Panc1 (cell line): ENCODE measurements at regions not wholly inside any gene's neighbourhood (a gene's known extent, or its start where the extent isn't known, plus 50 kb on each side); places are given as distances from the start of the nearest gene placed in this dataset.

ENCODE experiments used
- ATAC-seq: fragments of 200-7000 bp; cut with Tn5 transposase; 2 replicates; pipeline ENCODE4 v1.9.1; 2020; ENCODE audit warnings: mild to moderate bottlenecking, moderate library complexity
- BruUV-seq: library from RNA; stranded (reverse); fragments of 400-500 nt; replicated peaks from 2 replicates; lab custom pipeline; 2021; lab: Mats Ljungman, UMichigan
- CTCF ChIA-PET: fragments of 300-600 bp; sonication (Branson Sonifier 250); formaldehyde crosslinking; loops from one replicate; lab custom pipeline; 2022; ENCODE audit warnings: antibody characterized with exemption; lab: Charles Lee
- POLR2A ChIA-PET: fragments of 300-600 bp; sonication (Branson Sonifier 250); formaldehyde crosslinking; loops from one replicate; lab custom pipeline; 2022; ENCODE audit warnings: antibody characterized with exemption; lab: Charles Lee
- DNase-seq: peaks from one replicate; pipeline ENCODE4 v3.0.0-alpha.2; 2010; ENCODE audit warnings: low read depth, low spot score
- H3K27ac ChIP-seq: 2 replicates; pipeline ENCODE4 v1.5.1; 2011; ENCODE audit warnings: mild to moderate bottlenecking, low read length, inconsistent platforms
- H3K27me3 ChIP-seq: fragments of 200-500 bp; sonication (Bioruptor generic); 2 replicates; pipeline ENCODE4 v1.6.0; 2014; ENCODE audit warnings: low read length, inconsistent platforms; ENCODE audit not compliant: control insufficient read depth, insufficient read depth
- H3K36me3 ChIP-seq: fragments of 200-500 bp; sonication (Bioruptor generic); 2 replicates; pipeline ENCODE4 v1.5.1; 2014; ENCODE audit warnings: inconsistent platforms, mild to moderate bottlenecking, low read length, moderate library complexity; ENCODE audit not compliant: control insufficient read depth, insufficient read depth
- H3K4me1 ChIP-seq: 2 replicates; pipeline ENCODE4 v1.5.1; 2011; ENCODE audit warnings: inconsistent platforms, mild to moderate bottlenecking, low read length, moderate library complexity; ENCODE audit not compliant: control insufficient read depth, insufficient read depth
- H3K4me3 ChIP-seq, 2 experiments: 2 replicates each; pipeline ENCODE4 v1.5.1; 2011 to 2012; ENCODE audit warnings: low read depth in 2 of 2, low read length in 2 of 2, mild to moderate bottlenecking in 2 of 2, inconsistent platforms in 1 of 2, moderate library complexity in 1 of 2
- H3K9me3 ChIP-seq: fragments of 200-500 bp; sonication (Bioruptor generic); 2 replicates; pipeline ENCODE4 v1.5.1; 2014; ENCODE audit warnings: low read depth, mild to moderate bottlenecking, inconsistent platforms, low read length, moderate library complexity; ENCODE audit not compliant: control insufficient read depth, insufficient read depth
- CTCF ChIP-seq: fragments of 450-650 bp; IDR thresholded peaks from 2 replicates; pipeline ENCODE4 v1.5.1; 2017; ENCODE audit warnings: mild to moderate bottlenecking
- POLR2AphosphoS5 ChIP-seq: IDR thresholded peaks from 2 replicates; pipeline ENCODE4 v1.6.1; 2012; ENCODE audit warnings: mild to moderate bottlenecking, low read depth, low read length, moderate library complexity
- REST ChIP-seq, 2 experiments: IDR thresholded peaks; 2 replicates each; pipeline ENCODE4 v1.6.1; 2011 to 2012; ENCODE audit warnings: low read depth in 2 of 2, control low read depth in 1 of 2, low read length in 1 of 2, mild to moderate bottlenecking in 1 of 2, moderate library complexity in 1 of 2; ENCODE audit not compliant: insufficient read depth in 1 of 2
- SIN3A ChIP-seq: IDR thresholded peaks from 2 replicates; pipeline ENCODE4 v1.6.1; 2012; ENCODE audit warnings: low read depth, mild to moderate bottlenecking, low read length, moderate library complexity, borderline replicate concordance; ENCODE audit not compliant: insufficient read depth
- TCF7L2 ChIP-seq: IDR thresholded peaks from 2 replicates; pipeline ENCODE4 v1.6.1; 2011; ENCODE audit warnings: mild to moderate bottlenecking, low read depth, low read length, inconsistent platforms
- in situ Hi-C: cut with HindIII; loops from 2 replicates; pipeline ENCODE4 v1.10.0; 2016; ENCODE audit warnings: low sequenced_read_pairs, low pct_unique_long_range_greater_than_20kb
- intact Hi-C: fragments of 100-400 bp; cut with micrococcal nuclease; formaldehyde crosslinking; loops from one replicate; pipeline ENCODE4 v1.10.0; 2022; ENCODE audit not compliant: unreplicated experiment

GRCh38 chr9:107586493-107586892 lies 96.9 kb upstream of the KLF4 start:
- no peak for DNase-seq
- no peaks in the 10 kb centered on the region for H3K36me3 ChIP-seq
- no peak overlapping the region for H3K4me3 ChIP-seq
- no peak overlapping the region for H3K27ac ChIP-seq
- CTCF ChIA-PET: no interaction called here
- POLR2A ChIA-PET: no interaction called here
- intact Hi-C loops (no loop called here), in situ Hi-C loops (no loop called here)
- H3K4me1 ChIP-seq: no peaks in the 10 kb centered on the region
- no peaks in the 10 kb centered on the region for H3K27me3 ChIP-seq
- TF ChIP-seq SIN3A: no peak
- TF ChIP-seq TCF7L2: no peak
- TF ChIP-seq REST (IDR thresholded peaks at IDR 0.05; ENCODE audit: insufficient read depth in 1 of 2, low read depth in 2 of 2, low read length in 1 of 2): no peak
- TF ChIP-seq POLR2AphosphoS5: no peak
- no peak for TF ChIP-seq CTCF
- BruUV-seq: no TSS peak
- ATAC-seq: no peak
- no peaks in the 10 kb centered on the region for H3K9me3 ChIP-seq

- intact Hi-C loops: no loop called here
Observed at GRCh38 chr9:107585465-107585864, 95.9 kb upstream of the KLF4 start.

More at GRCh38 chr9:107585465-107585864, 95.9 kb upstream of the KLF4 start:
- CTCF ChIA-PET: no interaction called here
- H3K27ac ChIP-seq: no peak overlapping the region
- H3K36me3 ChIP-seq: no peaks in the 10 kb centered on the region
- no peak overlapping the region for H3K4me3 ChIP-seq
- TF ChIP-seq POLR2AphosphoS5: no peak
- TF ChIP-seq CTCF: no peak
- BruUV-seq: no TSS peak
- H3K4me1 ChIP-seq: no peaks in the 10 kb centered on the region
- no peaks in the 10 kb centered on the region for H3K9me3 ChIP-seq
- in situ Hi-C loops: no loop called here
- no peak for ATAC-seq
- POLR2A ChIA-PET: no interaction called here
- no peaks in the 10 kb centered on the region for H3K27me3 ChIP-seq
- no peak for DNase-seq
